Peyer's patch (tissue), 4 donors: ENCODE measurements at regions not wholly inside any gene's neighbourhood (a gene's known extent, or its start where the extent isn't known, plus 50 kb on each side); places are given as distances from the start of the nearest gene placed in this dataset.

Experiments
- DNase-seq, 3 donors: peaks; one replicate each; pipeline ENCODE4 v3.0.0-alpha.2; 2017 to 2019
- H3K27ac ChIP-seq, 4 donors: fragments of 200-600 bp; sonication (generic); one replicate each; pipeline ENCODE4 v1.5.1; 2016 to 2019
- H3K27me3 ChIP-seq, 2 donors: fragments of 200-600 bp; sonication (generic); one replicate each; pipeline ENCODE4 v1.5.1; 2019
- H3K36me3 ChIP-seq, 3 donors: fragments of 200-600 bp; sonication (generic); one replicate each; pipeline ENCODE4 v1.5.1; 2016 to 2019
- H3K4me1 ChIP-seq, 4 donors: fragments of 200-600 bp; sonication (generic); one replicate each; pipeline ENCODE4 v1.5.1; 2016 to 2019
- H3K4me3 ChIP-seq, 4 donors: fragments of 200-600 bp; sonication (generic); 1 replicate in 3 of 4; 2 replicates in 1 of 4; pipeline ENCODE4 v1.5.1; 2016 to 2019; ENCODE audit warnings: mild to moderate bottlenecking in 1 of 4
- H3K9me3 ChIP-seq, 4 donors: fragments of 200-600 bp; sonication (generic); one replicate each; pipeline ENCODE4 v1.5.1; 2016 to 2019; ENCODE audit warnings: mild to moderate bottlenecking in 1 of 4
- POLR2A ChIP-seq, 2 donors: fragments of 450-650 bp; IDR thresholded peaks; one replicate each; pipeline ENCODE4 v1.5.1; 2017; ENCODE audit warnings: antibody characterized with exemption in 2 of 2, mild to moderate bottlenecking in 2 of 2, moderate library complexity in 2 of 2
- TF ChIP-seq, protein P1 (sequence below), 6 experiments: fragments of 450-650 bp in 4 of 6; fragments of 200-600 bp in 2 of 6; sonication (generic) in 1 of 6; IDR thresholded peaks; one replicate each; pipeline ENCODE4 v1.5.1; 2017 to 2019; ENCODE audit warnings: antibody characterized with exemption in 6 of 6, mild to moderate bottlenecking in 3 of 6, moderate library complexity in 1 of 6

DNA sequence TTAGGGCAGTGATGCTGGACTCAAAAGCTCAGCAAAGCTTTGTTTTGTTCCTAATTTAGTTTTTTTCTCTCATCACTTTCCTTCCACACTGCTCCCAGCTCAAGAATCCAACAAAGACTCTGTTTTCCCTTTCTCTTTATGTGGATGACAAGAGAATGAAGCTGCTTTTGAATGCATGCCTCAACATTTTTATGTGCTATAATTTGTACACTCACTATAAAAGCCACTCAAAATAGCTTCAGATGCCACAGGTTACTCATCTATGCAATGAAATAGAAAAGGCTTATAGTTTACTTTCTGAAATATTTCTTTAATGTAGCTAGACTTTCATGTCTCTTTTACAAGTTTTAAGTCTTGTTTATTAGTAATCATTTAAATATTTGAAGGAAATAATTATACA, 714.9 kb downstream of the OTOL1 start:
- no peak for DNase-seq
- Histone ChIP-seq H3K36me3 (no peaks in the 10 kb centered on the region), H3K4me1 (no peaks in the 10 kb centered on the region), H3K27ac (no peak overlapping the region), H3K9me3 (no peaks in the 10 kb centered on the region), H3K27me3 (no peaks in the 10 kb centered on the region), H3K4me3 (no peak overlapping the region)
- no peak for TF ChIP-seq POLR2A (IDR thresholded peaks at IDR 0.05)
- TF ChIP-seq, protein P1, sequence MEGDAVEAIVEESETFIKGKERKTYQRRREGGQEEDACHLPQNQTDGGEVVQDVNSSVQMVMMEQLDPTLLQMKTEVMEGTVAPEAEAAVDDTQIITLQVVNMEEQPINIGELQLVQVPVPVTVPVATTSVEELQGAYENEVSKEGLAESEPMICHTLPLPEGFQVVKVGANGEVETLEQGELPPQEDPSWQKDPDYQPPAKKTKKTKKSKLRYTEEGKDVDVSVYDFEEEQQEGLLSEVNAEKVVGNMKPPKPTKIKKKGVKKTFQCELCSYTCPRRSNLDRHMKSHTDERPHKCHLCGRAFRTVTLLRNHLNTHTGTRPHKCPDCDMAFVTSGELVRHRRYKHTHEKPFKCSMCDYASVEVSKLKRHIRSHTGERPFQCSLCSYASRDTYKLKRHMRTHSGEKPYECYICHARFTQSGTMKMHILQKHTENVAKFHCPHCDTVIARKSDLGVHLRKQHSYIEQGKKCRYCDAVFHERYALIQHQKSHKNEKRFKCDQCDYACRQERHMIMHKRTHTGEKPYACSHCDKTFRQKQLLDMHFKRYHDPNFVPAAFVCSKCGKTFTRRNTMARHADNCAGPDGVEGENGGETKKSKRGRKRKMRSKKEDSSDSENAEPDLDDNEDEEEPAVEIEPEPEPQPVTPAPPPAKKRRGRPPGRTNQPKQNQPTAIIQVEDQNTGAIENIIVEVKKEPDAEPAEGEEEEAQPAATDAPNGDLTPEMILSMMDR (IDR thresholded peaks at IDR 0.05): no peak

DNA sequence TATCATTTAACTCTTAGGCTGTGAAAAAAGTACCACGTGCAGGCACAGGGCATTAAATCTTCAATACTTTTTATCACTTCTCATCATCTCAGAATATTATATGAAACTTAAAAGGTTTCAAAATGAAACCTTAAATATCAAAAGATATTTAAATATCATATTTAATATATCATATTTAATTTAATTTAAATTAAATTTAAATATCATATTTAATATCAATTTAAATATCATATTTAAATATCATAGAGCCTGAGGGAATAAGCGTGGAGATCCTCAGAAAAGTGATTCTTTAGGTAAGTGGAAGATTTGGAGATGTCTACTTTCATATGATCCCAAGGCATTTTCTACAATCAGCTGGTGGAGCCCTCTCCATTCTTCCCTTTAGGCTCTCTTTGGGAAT, 716.6 kb downstream of the OTOL1 start:
- no peak overlapping the region for H3K27ac ChIP-seq
- no peak overlapping the region for H3K4me3 ChIP-seq
- no peaks in the 10 kb centered on the region for H3K27me3 ChIP-seq
- TF ChIP-seq, protein P1 (IDR thresholded peaks at IDR 0.05): no peak
- no peak for TF ChIP-seq POLR2A (IDR thresholded peaks at IDR 0.05)
- no peaks in the 10 kb centered on the region for H3K9me3 ChIP-seq
- no peak for DNase-seq
- H3K36me3 ChIP-seq: no peaks in the 10 kb centered on the region
- H3K4me1 ChIP-seq: no peaks in the 10 kb centered on the region

DNA sequence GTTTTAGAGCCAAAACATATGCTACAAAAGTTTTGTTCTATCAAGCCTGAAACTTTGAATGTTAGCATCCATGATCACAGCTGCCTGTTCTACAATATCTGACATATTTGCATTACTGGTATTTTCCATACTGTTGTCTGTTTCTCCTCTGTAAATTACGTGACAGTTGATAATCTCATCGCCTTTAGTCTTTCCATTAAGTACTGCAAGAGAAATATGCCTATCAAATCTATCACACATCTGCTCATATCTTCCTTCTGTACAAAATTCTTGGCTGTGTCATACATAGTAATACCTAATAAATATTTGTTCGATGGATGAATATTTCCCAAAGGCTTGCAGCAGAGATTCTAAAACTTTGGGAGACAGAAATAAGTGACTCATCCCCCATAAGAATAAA, 717.3 kb downstream of the OTOL1 start:
- TF ChIP-seq POLR2A (IDR thresholded peaks at IDR 0.05): no peak
- TF ChIP-seq, protein P1 (IDR thresholded peaks at IDR 0.05): no peak

DNA sequence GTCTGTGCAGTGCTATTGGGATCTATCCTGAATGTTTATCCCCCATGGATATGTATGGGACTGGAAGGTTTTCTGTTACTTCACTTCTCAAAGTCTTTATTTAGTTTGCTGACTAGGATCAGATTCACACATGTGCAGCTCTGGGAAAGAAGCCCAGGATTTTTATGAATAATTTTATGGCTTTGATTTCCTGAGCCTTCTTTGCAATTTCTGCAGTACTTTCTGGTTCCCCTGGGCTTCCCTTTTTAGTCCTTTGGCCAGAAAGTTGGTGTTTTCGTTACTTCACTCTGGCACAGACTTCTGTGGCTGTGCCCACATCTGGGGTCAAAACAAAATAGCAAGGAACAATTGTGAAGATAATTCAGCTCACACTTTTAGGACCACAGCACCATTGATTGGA, 721.0 kb downstream of the OTOL1 start:
- no peak overlapping the region for H3K27ac ChIP-seq
- no peaks in the 10 kb centered on the region for H3K27me3 ChIP-seq
- H3K36me3 ChIP-seq: no peaks in the 10 kb centered on the region
- H3K4me1 ChIP-seq: no peaks in the 10 kb centered on the region
- no peak for TF ChIP-seq POLR2A (IDR thresholded peaks at IDR 0.05)
- TF ChIP-seq, protein P1 (IDR thresholded peaks at IDR 0.05): no peak
- no peak overlapping the region for H3K4me3 ChIP-seq
- no peaks in the 10 kb centered on the region for H3K9me3 ChIP-seq
- DNase-seq: no peak

More for the DNA sequence above, 717.3 kb downstream of the OTOL1 start:
- Histone ChIP-seq H3K27me3 (no peaks in the 10 kb centered on the region), H3K36me3 (no peaks in the 10 kb centered on the region), H3K4me3 (no peak overlapping the region), H3K27ac (no peak overlapping the region), H3K4me1 (no peaks in the 10 kb centered on the region), H3K9me3 (no peaks in the 10 kb centered on the region)
- DNase-seq: no peak

DNA sequence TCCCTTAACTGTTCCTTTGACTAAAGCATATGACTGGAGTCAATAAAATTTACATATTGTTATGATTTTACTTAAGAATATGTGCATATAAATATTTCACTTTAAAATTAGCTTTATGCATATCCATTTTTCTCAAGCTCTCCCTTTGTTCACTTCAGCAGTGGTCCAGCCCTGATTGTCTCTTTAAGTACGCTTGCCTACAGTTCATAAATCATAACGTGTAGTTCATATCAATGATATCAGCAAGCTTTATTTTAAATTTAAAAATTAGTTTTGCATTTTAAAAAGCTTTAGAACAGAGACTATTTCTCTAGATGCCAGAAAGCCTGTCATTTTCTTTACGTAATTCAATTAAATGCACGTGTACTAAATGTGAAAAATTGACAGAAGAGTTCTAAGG, 721.9 kb downstream of the OTOL1 start:
- Histone ChIP-seq H3K27me3 (no peaks in the 10 kb centered on the region), H3K36me3 (no peaks in the 10 kb centered on the region), H3K4me3 (no peak overlapping the region), H3K9me3 (no peaks in the 10 kb centered on the region), H3K27ac (no peak overlapping the region), H3K4me1 (no peaks in the 10 kb centered on the region)
- no peak for TF ChIP-seq POLR2A (IDR thresholded peaks at IDR 0.05)
- TF ChIP-seq, protein P1 (IDR thresholded peaks at IDR 0.05): no peak
- DNase-seq: no peak

DNA sequence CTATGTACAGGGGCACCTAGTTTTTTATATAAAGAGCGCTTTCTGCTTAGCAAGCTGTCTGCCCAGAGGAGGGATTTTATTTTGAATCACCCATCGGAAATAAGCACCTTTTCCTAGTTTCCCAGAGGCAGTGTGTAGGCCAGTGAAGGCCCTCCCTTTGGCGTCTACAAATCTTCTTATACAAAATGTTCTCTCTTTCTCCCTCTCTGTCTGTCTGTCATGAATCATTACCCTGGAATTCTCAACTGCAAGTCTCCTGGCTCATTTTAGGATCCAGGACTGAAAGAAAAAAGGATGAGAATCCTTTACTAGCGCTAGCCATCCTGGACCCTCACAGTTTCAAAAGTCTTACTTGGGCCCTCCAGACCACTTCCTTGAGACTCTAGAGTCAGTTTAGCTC, 728.1 kb downstream of the OTOL1 start:
- Histone ChIP-seq H3K4me1 (no peaks in the 10 kb centered on the region), H3K9me3 (no peaks in the 10 kb centered on the region), H3K36me3 (no peaks in the 10 kb centered on the region), H3K4me3 (no peak overlapping the region), H3K27me3 (no peaks in the 10 kb centered on the region), H3K27ac (no peak overlapping the region)
- DNase-seq: no peak
- no peak for TF ChIP-seq POLR2A (IDR thresholded peaks at IDR 0.05)
- TF ChIP-seq, protein P1 (IDR thresholded peaks at IDR 0.05): no peak
